Transverse colon (tissue), 3 donors: ENCODE measurements at regions not wholly inside any gene's neighbourhood (a gene's known extent, or its start where the extent isn't known, plus 50 kb on each side); places are given as distances from the start of the nearest gene placed in this dataset.

Experiments
- CTCF ChIP-seq, 5 experiments: fragments of 200-600 bp in 3 of 5; fragments of 450-650 bp in 2 of 5; sonication (generic) in 3 of 5; IDR thresholded peaks; 1 replicate in 2 of 5; 2 replicates in 3 of 5; pipeline ENCODE4 v1.5.1; 2016 to 2017; ENCODE audit warnings: antibody characterized with exemption in 5 of 5, inconsistent platforms in 3 of 5, mild to moderate bottlenecking in 2 of 5, moderate library complexity in 1 of 5
- EP300 ChIP-seq: sonication (generic); formaldehyde crosslinking; IDR thresholded peaks from one replicate; pipeline ENCODE4 v1.6.1; 2017; ENCODE audit warnings: antibody characterized with exemption, low read depth

GRCh38 chr12:62192180-62192902, 67.9 kb upstream of the USP15 start:
- no peak for TF ChIP-seq EP300
- peak; percentile 47 to 60 (median 56) for TF ChIP-seq CTCF (IDR thresholded peaks at IDR 0.05)
